Loucy (cell line): ENCODE measurements at regions not wholly inside any gene's neighbourhood (a gene's known extent, or its start where the extent isn't known, plus 50 kb on each side); places are given as distances from the start of the nearest gene placed in this dataset.

Source experiments
- H2AFZ ChIP-seq: fragments of 200-600 bp; sonication (generic); 2 replicates; pipeline ENCODE4 v1.6.0; 2016; ENCODE audit warnings: antibody characterized with exemption, mild to moderate bottlenecking, low read length, moderate library complexity
- H3F3A ChIP-seq: fragments of 200-600 bp; 2 replicates; pipeline ENCODE4 v1.6.0; 2016; ENCODE audit warnings: antibody characterized with exemption, low read depth, mild to moderate bottlenecking
- H3K27me3 ChIP-seq: fragments of 200-600 bp; sonication (generic); 2 replicates; pipeline ENCODE4 v1.6.1; 2014; ENCODE audit warnings: low read length, mild to moderate bottlenecking; ENCODE audit not compliant: insufficient read depth, poor library complexity, severe bottlenecking
- H3K36me3 ChIP-seq: fragments of 200-600 bp; sonication (generic); 2 replicates; pipeline ENCODE4 v1.6.1; 2016; ENCODE audit warnings: low read length; ENCODE audit not compliant: insufficient read depth
- H3K4me1 ChIP-seq: fragments of 200-600 bp; sonication (generic); 2 replicates; pipeline ENCODE4 v1.5.1; 2014; ENCODE audit warnings: low read length, mild to moderate bottlenecking; ENCODE audit not compliant: insufficient read depth, poor library complexity, severe bottlenecking
- H3K4me2 ChIP-seq: fragments of 200-600 bp; sonication (generic); 2 replicates; pipeline ENCODE4 v1.6.0; 2014; ENCODE audit warnings: antibody characterized with exemption, low read length, low read depth, mild to moderate bottlenecking; ENCODE audit not compliant: poor library complexity, severe bottlenecking
- H3K4me3 ChIP-seq: fragments of 200-600 bp; sonication (generic); 2 replicates; pipeline ENCODE4 v1.5.1; 2014; ENCODE audit warnings: low read length, mild to moderate bottlenecking, mixed read lengths; ENCODE audit not compliant: poor library complexity, severe bottlenecking
- H3K79me2 ChIP-seq: fragments of 200-600 bp; sonication (generic); 2 replicates; pipeline ENCODE4 v1.6.1; 2014; ENCODE audit warnings: low read length; ENCODE audit not compliant: insufficient read depth
- H3K9ac ChIP-seq: fragments of 200-600 bp; sonication (generic); 2 replicates; pipeline ENCODE4 v1.6.0; 2014; ENCODE audit warnings: mild to moderate bottlenecking, low read depth, low read length, moderate library complexity; ENCODE audit not compliant: poor library complexity, severe bottlenecking
- H3K9me2 ChIP-seq: fragments of 200-600 bp; sonication (generic); replicated peaks from 2 replicates; pipeline ENCODE4 v1.6.1; 2016; ENCODE audit warnings: low read depth, low read length, mixed read lengths
- H3K9me3 ChIP-seq: fragments of 200-600 bp; sonication (generic); 2 replicates; pipeline ENCODE4 v1.6.1; 2014; ENCODE audit warnings: mild to moderate bottlenecking, antibody characterized with exemption, low read length, low read depth; ENCODE audit not compliant: insufficient read depth
- H4K20me1 ChIP-seq: fragments of 200-600 bp; sonication (generic); 2 replicates; pipeline ENCODE4 v1.6.0; 2014; ENCODE audit warnings: antibody characterized with exemption, low read length, mild to moderate bottlenecking; ENCODE audit not compliant: insufficient read depth, poor library complexity, severe bottlenecking
- EZH2phosphoT487 ChIP-seq: fragments of 200-600 bp; IDR thresholded peaks from 2 replicates; pipeline ENCODE4 v1.6.1; 2018; ENCODE audit warnings: antibody characterized with exemption, mild to moderate bottlenecking, moderate library complexity, borderline replicate concordance
- TF ChIP-seq, protein P1 (sequence below): fragments of 200-600 bp; sonication (generic); conservative IDR thresholded peaks from 2 replicates; pipeline ENCODE4 v1.5.1; 2014; ENCODE audit warnings: mild to moderate bottlenecking, antibody characterized with exemption, low read length

DNA sequence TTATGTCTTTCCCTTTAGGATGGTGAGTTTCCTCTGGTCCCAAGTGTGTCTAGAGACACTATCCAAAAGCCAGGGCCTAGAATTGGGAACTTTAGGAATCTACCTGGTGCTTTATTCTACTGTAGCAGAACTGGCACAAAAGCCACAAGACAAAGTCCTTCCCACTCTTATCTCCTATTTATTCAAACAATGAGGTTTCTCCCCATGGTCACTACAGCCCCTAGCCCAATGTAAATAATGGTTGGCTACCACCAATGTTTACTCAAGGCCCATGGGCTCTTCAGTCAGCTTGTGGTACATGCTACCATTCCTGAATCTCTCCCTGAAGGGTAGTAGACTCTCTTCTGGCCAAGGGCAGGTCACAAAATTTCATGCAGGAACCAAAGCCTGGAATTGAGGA lies 789.4 kb upstream of the KIF2B start:
- Histone ChIP-seq H3K9ac (no peak overlapping the region), H3K4me1 (no peaks in the 10 kb centered on the region)

DNA sequence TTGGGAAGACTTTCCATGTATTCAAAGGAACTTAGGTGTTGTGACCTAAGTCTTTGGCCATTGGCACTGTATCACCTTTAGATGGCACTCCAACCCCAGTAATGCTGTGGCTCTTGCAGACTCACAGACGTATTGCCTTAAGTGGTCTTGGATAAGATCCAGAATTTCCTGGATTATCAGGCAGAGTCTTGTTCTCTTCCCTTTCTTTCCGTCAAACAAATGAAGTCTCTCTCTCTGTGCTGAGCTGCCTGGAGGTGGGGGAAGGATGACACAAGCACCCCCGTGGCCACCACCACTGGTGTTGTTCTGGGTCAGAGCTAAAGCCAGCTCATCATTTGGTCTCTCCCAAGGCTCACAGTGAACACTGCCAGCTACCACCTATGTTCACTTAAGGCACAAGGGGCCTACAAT lies 789.9 kb upstream of the KIF2B start:
- H3F3A ChIP-seq = no peaks in the 10 kb centered on the region
- TF ChIP-seq, protein P1, sequence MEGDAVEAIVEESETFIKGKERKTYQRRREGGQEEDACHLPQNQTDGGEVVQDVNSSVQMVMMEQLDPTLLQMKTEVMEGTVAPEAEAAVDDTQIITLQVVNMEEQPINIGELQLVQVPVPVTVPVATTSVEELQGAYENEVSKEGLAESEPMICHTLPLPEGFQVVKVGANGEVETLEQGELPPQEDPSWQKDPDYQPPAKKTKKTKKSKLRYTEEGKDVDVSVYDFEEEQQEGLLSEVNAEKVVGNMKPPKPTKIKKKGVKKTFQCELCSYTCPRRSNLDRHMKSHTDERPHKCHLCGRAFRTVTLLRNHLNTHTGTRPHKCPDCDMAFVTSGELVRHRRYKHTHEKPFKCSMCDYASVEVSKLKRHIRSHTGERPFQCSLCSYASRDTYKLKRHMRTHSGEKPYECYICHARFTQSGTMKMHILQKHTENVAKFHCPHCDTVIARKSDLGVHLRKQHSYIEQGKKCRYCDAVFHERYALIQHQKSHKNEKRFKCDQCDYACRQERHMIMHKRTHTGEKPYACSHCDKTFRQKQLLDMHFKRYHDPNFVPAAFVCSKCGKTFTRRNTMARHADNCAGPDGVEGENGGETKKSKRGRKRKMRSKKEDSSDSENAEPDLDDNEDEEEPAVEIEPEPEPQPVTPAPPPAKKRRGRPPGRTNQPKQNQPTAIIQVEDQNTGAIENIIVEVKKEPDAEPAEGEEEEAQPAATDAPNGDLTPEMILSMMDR = peak; percentile 57
- TF ChIP-seq EZH2phosphoT487 = no peak
- H3K9me3 ChIP-seq = no peaks in the 10 kb centered on the region
- no peak overlapping the region for H2AFZ ChIP-seq
- no peak overlapping the region for H3K4me2 ChIP-seq
- H3K4me3 ChIP-seq = no peak overlapping the region
- no peaks in the 10 kb centered on the region for H3K79me2 ChIP-seq
- H3K27me3 ChIP-seq = no peaks in the 10 kb centered on the region
- no peaks in the 10 kb centered on the region for H3K4me1 ChIP-seq
- no peak overlapping the region for H3K9ac ChIP-seq
- no peaks in the 10 kb centered on the region for H3K9me2 ChIP-seq
- no peaks in the 10 kb centered on the region for H4K20me1 ChIP-seq
- no peaks in the 10 kb centered on the region for H3K36me3 ChIP-seq

More for the DNA sequence above, 789.4 kb upstream of the KIF2B start:
- no peak overlapping the region for H3K4me3 ChIP-seq
- H3K27me3 ChIP-seq = no peaks in the 10 kb centered on the region
- no peaks in the 10 kb centered on the region for H3K9me2 ChIP-seq
- no peaks in the 10 kb centered on the region for H3K9me3 ChIP-seq
- H2AFZ ChIP-seq = no peak overlapping the region
- no peaks in the 10 kb centered on the region for H3F3A ChIP-seq
- TF ChIP-seq, protein P1 = no peak
- TF ChIP-seq EZH2phosphoT487 = no peak
- H4K20me1 ChIP-seq = no peaks in the 10 kb centered on the region
- no peak overlapping the region for H3K4me2 ChIP-seq
- H3K36me3 ChIP-seq = no peaks in the 10 kb centered on the region
- H3K79me2 ChIP-seq = no peaks in the 10 kb centered on the region

DNA sequence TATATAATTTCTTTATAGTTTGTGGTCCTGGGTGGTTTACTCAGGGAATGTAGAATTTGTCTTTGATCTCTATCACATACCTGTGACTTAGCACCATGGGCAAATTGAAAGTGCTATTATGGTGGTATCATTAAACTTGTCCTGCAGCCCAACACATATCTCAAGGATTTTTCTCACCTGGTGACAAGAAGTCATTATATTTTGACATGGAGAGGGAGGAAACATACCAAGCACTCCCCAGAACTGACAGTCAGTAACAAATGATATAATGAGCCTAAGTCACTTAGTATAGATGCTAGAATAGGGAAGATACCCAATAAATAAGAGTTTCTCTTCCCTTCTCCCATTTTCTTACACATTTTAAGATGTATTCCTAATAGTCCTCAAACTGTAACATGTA lies 805.5 kb upstream of the KIF2B start:
- Histone ChIP-seq H3K4me1 (no peaks in the 10 kb centered on the region), H3K9me2 (no peaks in the 10 kb centered on the region), H4K20me1 (no peaks in the 10 kb centered on the region), H2AFZ (no peak overlapping the region), H3K9ac (no peak overlapping the region), H3K36me3 (no peaks in the 10 kb centered on the region), H3K4me2 (no peak overlapping the region), H3K4me3 (no peak overlapping the region), H3F3A (no peaks in the 10 kb centered on the region), H3K27me3 (no peaks in the 10 kb centered on the region), H3K79me2 (no peaks in the 10 kb centered on the region), H3K9me3 (no peaks in the 10 kb centered on the region; the same call in 1 of the 2 replicates)
- TF ChIP-seq, protein P1 = no peak
